Neural cell (in vitro differentiated cells): ENCODE measurements at regions not wholly inside any gene's neighbourhood (a gene's known extent, or its start where the extent isn't known, plus 50 kb on each side); places are given as distances from the start of the nearest gene placed in this dataset.

Experiments
- H2AFZ ChIP-seq: fragments of 200-600, 300-800 bp; sonication (generic), shearing (Covaris generic); 2 replicates; pipeline ENCODE4 v1.6.0; 2014; ENCODE audit warnings: low read depth, mild to moderate bottlenecking, antibody characterized with exemption, low read length, moderate library complexity
- H3F3A ChIP-seq: fragments of 200-600 bp; shearing (Covaris generic); 2 replicates; pipeline ENCODE4 v1.6.1; 2016; ENCODE audit warnings: mild to moderate bottlenecking, moderate library complexity, mixed read lengths, antibody characterized with exemption, low read length; ENCODE audit not compliant: insufficient read depth, poor library complexity, severe bottlenecking
- H3K27ac ChIP-seq: fragments of 200-600, 300-800 bp; sonication (generic), shearing (Covaris generic); 2 replicates; pipeline ENCODE4 v1.5.1; 2014; ENCODE audit warnings: mild to moderate bottlenecking, low read length, moderate library complexity
- H3K27me3 ChIP-seq: fragments of 300-800, 200-600 bp; sonication (generic), shearing (Covaris generic); 2 replicates; pipeline ENCODE4 v1.6.0; 2014; ENCODE audit warnings: mild to moderate bottlenecking, low read depth, low read length, moderate library complexity; ENCODE audit not compliant: insufficient read depth
- H3K36me3 ChIP-seq: fragments of 300-800, 200-600 bp; sonication (generic), shearing (Covaris generic); 2 replicates; pipeline ENCODE4 v1.5.1; 2014; ENCODE audit warnings: mild to moderate bottlenecking, antibody characterized with exemption, low read length, moderate library complexity; ENCODE audit not compliant: insufficient read depth
- H3K4me2 ChIP-seq: fragments of 300-800, 200-600 bp; sonication (generic), shearing (Covaris generic); 2 replicates; pipeline ENCODE4 v1.6.0; 2014; ENCODE audit warnings: mild to moderate bottlenecking, low read length
- H3K4me3 ChIP-seq: fragments of 300-800, 200-600 bp; sonication (generic), shearing (Covaris generic); 2 replicates; pipeline ENCODE4 v1.5.1; 2014; ENCODE audit warnings: mild to moderate bottlenecking, low read length, moderate library complexity
- H3K79me2 ChIP-seq: fragments of 200-600 bp; shearing (Covaris generic); replicated peaks from 2 replicates; pipeline ENCODE4 v1.6.0; 2014; ENCODE audit warnings: mild to moderate bottlenecking, low read length, moderate library complexity; ENCODE audit not compliant: insufficient read depth
- H3K9ac ChIP-seq: fragments of 300-800, 200-600 bp; sonication (generic), shearing (Covaris generic); 2 replicates; pipeline ENCODE4 v1.6.1; 2016; ENCODE audit warnings: mild to moderate bottlenecking, low read length, mixed read lengths
- H3K9me2 ChIP-seq: fragments of 200-600 bp; shearing (Covaris generic); 2 replicates; pipeline ENCODE4 v1.6.1; 2016; ENCODE audit warnings: mild to moderate bottlenecking, low read length, mixed read lengths; ENCODE audit not compliant: insufficient read depth
- H3K9me3 ChIP-seq: fragments of 200-600, 300-800 bp; sonication (generic), shearing (Covaris generic); 2 replicates; pipeline ENCODE4 v1.6.1; 2016; ENCODE audit warnings: mild to moderate bottlenecking, mixed run types, low read length, moderate library complexity, mixed read lengths
- H4K20me1 ChIP-seq: fragments of 200-600 bp; shearing (Covaris generic); 2 replicates; pipeline ENCODE4 v1.6.1; 2016; ENCODE audit warnings: mild to moderate bottlenecking, mixed run types; ENCODE audit not compliant: insufficient read depth
- CTCF ChIP-seq: fragments of 450-650 bp; IDR thresholded peaks from 2 replicates; pipeline ENCODE4 v1.5.1; 2014; ENCODE audit warnings: antibody characterized with exemption, mild to moderate bottlenecking, moderate library complexity; ENCODE audit not compliant: poor library complexity, severe bottlenecking
- EP300 ChIP-seq: fragments of 450-650 bp; conservative IDR thresholded peaks from 2 replicates; pipeline ENCODE4 v1.6.1; 2014; ENCODE audit warnings: antibody characterized with exemption, mild to moderate bottlenecking, moderate library complexity; ENCODE audit not compliant: poor library complexity, severe bottlenecking
- EZH2 ChIP-seq: fragments of 200-600, 300-800 bp; shearing (Covaris generic), sonication (generic); IDR thresholded peaks from 2 replicates; pipeline ENCODE4 v1.6.1; 2014; ENCODE audit warnings: antibody characterized with exemption, low read length, borderline replicate concordance, mild to moderate bottlenecking; ENCODE audit not compliant: insufficient read depth, poor library complexity, severe bottlenecking
- MXI1 ChIP-seq: fragments of 450-650 bp; conservative IDR thresholded peaks from 2 replicates; pipeline ENCODE4 v1.6.1; 2014; ENCODE audit warnings: antibody characterized with exemption, mild to moderate bottlenecking; ENCODE audit not compliant: poor library complexity, severe bottlenecking
- POLR2AphosphoS5 ChIP-seq: IDR thresholded peaks from 2 replicates; pipeline ENCODE4 v1.6.1; 2012
- RAD21 ChIP-seq: fragments of 450-650 bp; conservative IDR thresholded peaks from 2 replicates; pipeline ENCODE4 v1.6.1; 2014; ENCODE audit warnings: antibody characterized with exemption, mild to moderate bottlenecking, moderate library complexity
- REST ChIP-seq: IDR thresholded peaks from 2 replicates; pipeline ENCODE4 v1.6.1; 2012; ENCODE audit warnings: borderline replicate concordance
- SMC3 ChIP-seq: fragments of 450-650 bp; conservative IDR thresholded peaks from 2 replicates; pipeline ENCODE4 v1.6.1; 2014; ENCODE audit warnings: antibody characterized with exemption, mild to moderate bottlenecking, moderate library complexity; ENCODE audit not compliant: poor library complexity
- TAF1 ChIP-seq: IDR thresholded peaks from 2 replicates; pipeline ENCODE4 v1.6.1; 2012; ENCODE audit warnings: low read depth

- Histone ChIP-seq H3K9me3 (no peaks in the 10 kb centered on the region), H3K4me3 (no peak overlapping the region), H4K20me1 (no peaks in the 10 kb centered on the region), H2AFZ (no peak overlapping the region), H3K9ac (no peak overlapping the region), H3K4me2 (no peak overlapping the region), H3K79me2 (no peaks in the 10 kb centered on the region), H3K27me3 (no peaks in the 10 kb centered on the region), H3F3A (no peaks in the 10 kb centered on the region), H3K27ac (no peak overlapping the region), H3K36me3 (no peaks in the 10 kb centered on the region), H3K9me2 (no peaks in the 10 kb centered on the region)
- TF ChIP-seq REST (no peak), EZH2 (no peak), MXI1 (no peak), EP300 (no peak), SMC3 (no peak), TAF1 (no peak), CTCF (no peak), RAD21 (no peak), POLR2AphosphoS5 (no peak)
Observed at GRCh38 chr3:106560451-106560966, 691.7 kb upstream of the CBLB start.

- Histone ChIP-seq H3K4me2 (no peak overlapping the region), H3K9ac (no peak overlapping the region), H3K27me3 (no peaks in the 10 kb centered on the region), H3K4me3 (no peak overlapping the region), H3K9me3 (no peaks in the 10 kb centered on the region), H3K79me2 (no peaks in the 10 kb centered on the region), H3K27ac (no peak overlapping the region), H3F3A (no peaks in the 10 kb centered on the region), H4K20me1 (no peaks in the 10 kb centered on the region), H2AFZ (no peak overlapping the region), H3K9me2 (no peaks in the 10 kb centered on the region), H3K36me3 (no peaks in the 10 kb centered on the region)
- no peak for TF ChIP-seq EP300
- TF ChIP-seq POLR2AphosphoS5: no peak
- no peak for TF ChIP-seq CTCF
- no peak for TF ChIP-seq TAF1
- no peak for TF ChIP-seq RAD21
- TF ChIP-seq EZH2: no peak
- TF ChIP-seq REST: no peak
- TF ChIP-seq SMC3: no peak
- no peak for TF ChIP-seq MXI1
Observed at GRCh38 chr3:106566277-106566676, 697.5 kb upstream of the CBLB start.
